ENCODE measurements at regions not wholly inside any gene's neighbourhood (a gene's known extent, or its start where the extent isn't known, plus 50 kb on each side); places are given as distances from the start of the nearest gene placed in this dataset.
"Not testable (repeated sequence)": the region's sequence is repeated elsewhere in the genome, so short reads cannot be mapped to it uniquely, and the experiment has no call there.

DNA sequence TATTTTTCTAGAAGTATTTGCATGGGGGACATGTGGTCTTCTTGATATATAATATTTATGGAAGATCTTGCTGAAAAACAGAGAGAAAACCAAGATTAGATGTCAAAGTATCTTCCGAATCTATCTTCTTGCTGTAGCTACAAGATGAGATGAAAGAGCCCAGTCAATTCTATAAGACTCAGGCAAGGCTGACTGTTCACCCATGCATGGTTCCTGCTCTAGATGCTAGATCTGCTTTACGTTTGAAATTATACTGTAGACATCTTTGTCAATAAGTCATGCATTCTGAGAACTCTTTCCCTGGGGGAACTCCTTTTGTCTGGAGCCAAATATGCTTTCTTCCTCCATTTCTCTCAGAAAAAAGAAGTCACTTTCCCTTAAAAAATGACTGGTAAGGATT lies 1292.0 kb downstream of the XPNPEP1 start:
- no peak for DNase-seq

DNA sequence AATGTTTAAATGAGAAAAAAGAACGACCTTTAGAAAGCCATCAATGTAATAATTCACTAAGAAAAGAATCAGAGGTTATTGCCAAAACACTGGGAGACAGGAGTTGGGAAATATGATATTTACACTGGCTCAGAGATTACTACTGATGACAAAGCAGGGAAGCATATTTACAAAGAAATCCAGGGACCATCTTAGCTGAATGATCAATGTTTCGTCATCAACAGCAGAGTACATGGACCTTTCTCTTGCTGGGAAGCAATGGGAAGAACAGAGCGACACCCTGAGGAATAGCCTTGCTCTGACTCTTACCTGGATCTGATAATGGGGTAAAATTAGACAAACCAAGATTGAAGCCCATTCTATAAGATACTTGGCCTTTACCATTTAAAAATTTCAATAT lies 1293.5 kb downstream of the XPNPEP1 start:
- no peak for DNase-seq

DNA sequence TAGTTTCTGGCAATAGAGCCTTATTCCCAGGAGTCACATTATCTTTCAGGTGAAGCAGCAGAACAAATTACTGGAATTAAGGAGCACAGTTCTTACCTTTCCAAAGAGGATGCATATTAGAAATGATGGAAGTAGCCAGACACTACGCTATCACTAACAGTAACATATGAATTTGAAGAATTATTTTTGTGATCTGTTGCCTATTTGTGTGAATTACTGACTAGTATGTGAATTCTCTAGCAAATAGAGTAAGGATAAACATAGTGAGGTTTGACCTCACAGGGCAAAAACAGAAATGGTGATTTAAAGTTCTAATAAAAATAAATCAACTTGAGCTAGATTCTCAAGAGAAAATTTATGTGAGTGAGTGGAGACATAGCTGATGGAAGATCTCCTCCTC lies 1299.3 kb downstream of the XPNPEP1 start:
- no peak for DNase-seq

DNA sequence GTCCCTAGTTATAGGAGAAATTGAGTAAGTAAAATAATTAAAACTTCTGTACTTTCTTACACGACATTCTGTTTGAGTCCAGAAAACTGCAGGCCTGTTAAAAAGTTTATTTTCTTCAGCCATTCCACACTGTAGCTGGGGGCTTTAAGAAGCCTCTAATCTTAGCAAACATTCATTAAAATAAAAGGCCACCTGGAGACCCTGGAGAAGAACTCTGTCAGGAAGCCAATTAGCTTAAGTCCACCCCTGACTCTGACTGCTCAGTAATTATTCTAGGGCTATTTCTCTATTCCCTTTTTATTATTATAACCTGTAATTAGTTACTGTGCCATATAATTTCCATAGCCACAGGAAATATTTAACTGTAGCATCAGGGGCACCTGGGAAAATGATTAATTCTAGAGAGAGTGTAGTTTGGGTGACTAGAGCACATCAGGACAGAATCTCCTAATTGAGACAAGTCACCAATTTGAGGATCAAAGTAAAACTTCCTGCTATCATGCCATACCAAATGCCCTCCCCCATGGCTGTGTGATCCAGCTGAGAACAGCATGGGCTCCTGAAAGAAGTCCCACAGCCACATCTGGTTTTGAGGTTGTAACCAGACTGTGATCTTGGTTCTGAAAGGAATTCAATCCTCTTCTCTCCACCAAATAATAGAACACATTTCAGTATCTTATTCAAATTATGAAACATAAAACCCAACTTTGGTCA lies 1302.3 kb downstream of the XPNPEP1 start:
- no peak for DNase-seq

DNA sequence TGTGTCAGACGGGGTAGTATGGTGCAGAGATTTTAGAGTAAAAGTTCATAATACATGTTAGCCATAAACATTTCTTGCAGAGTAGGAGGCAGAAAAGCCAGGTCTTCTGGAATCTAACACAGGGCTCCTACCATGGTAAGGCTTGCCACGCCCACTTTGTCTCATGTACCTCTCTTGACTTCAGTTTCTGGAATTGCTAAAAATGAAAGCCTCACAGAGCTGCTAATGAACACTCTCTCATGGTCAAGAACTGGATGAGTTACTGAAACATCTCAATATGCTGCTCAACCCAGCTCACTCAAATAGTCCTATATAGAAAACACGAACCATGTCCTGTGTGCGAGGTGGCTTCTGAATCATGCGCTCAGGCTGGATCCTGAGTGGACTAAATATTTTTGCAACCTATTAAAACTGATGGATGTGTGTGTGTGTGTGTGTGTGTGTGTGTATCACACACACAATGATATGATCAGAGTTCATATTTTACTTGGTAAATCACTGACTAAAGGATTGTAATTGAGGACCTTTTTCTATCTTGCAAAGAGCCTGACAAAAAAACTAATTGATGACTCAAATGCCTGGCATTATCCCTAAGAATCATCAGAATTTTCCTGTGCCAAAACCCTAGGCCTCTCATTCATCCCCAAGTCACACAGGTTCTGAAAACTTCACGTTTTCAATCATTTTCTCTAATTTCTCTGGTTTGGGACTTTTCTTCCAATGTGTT lies 1306.6 kb downstream of the XPNPEP1 start:
- DNase-seq = no peak

DNA sequence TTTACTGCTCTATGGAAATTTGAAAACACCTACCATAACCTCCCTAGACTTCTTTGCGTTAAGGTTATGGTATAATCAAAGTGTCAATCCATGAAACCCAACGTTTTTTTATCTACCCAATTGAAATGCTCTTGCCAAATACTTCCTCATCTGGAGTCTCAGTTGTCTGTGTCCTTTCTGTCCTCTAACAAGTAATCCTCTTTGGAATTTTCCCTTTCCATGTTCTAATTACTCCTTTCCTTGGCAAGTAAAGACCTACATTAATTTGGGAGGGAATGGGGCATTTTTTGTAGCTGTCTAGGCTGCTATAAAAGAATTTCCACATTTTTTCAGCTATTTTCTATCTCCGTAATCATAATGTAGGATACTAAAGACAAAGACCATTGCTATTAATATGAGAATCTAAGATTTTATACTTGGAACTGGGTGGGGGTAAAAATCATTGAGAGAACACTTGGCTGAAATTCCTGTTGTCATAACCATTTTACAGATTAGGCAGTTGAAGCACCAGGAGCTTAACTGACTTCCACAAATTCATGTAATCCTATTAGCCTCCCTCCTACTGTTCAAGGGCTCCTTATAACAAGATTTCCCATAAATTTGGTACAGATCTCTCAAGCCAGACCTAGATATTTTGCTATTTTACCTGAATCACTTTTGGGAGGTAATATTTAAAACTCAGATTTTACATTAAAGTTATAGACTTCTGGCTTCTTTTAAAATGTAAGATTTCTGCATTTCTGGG lies 1307.6 kb downstream of the XPNPEP1 start:
- no peak for DNase-seq

DNA sequence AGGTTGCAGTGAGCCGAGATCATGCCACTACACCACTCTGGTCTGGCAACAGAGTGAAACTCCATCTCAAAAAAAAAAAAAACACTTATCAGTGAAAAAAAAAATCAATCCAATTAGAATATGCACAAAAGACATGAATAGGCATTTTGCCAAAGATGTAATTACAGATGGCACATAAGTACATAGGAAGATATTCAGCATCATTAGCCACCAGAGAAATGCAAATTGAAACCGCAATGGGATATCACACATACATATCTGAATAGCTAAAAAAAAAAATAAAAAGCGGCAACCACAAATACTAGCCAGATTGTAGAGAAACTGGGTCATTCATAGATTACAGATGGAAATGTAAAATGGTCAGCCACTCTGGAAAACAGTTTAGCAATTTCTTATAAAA lies 1310.8 kb downstream of the XPNPEP1 start:
- no peak for DNase-seq

DNA sequence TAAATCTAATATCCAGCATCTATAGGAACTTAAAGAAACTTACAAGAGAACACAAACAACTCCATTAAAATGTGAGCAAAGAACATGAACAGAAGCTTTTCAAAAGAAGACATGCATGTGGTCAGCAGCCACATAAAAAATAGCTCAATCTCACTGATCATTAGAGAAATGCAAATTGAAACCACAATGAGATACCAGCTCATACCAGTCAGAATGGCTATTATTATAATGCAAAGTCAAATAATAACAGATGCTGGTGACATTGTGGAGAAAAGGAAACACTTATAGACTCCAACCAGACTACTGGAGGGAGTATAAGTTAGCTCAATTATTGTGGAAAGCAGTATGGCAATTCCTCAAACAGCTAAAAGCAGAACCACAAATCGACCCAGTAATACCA lies 1314.5 kb downstream of the XPNPEP1 start:
- no peak for DNase-seq

DNA sequence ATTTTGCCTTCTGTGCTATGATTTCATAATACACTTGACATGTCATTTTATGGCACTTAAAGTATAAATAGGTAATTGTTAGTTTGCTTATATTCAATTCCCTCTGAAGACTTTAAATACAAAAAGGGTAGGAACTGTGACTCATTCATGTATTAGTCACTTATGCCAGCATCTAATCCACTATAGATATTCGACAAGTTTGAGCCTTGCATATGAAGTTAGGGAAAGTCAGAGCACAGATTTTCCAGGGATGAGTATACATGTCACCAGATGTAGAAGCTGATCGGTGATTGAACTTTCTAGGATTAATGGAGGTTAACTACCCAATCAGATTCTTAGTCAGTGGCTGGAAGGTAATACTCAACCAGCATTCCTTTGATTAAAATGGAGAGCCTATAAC lies 1321.5 kb downstream of the XPNPEP1 start:
- DNase-seq = no peak

DNA sequence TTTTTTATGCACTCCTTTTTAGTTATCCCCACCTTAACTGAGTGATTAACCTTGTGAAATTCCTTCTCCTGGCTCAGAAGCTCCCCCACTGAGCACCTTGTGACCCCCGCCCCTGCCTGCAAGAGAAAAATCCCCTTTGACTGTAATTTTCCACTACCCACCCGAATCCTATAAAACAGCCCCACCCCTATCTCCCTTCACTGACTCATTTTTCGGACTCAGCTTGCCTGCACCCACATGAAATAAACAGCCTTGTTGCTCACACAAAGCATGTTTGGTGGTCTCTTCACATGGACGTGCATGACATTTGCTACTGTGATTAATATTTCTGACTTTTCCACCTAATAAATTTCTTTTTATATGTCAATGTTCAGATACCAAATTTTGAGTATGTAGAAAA lies 1322.8 kb downstream of the XPNPEP1 start:
- not testable (repeated sequence) for DNase-seq

DNA sequence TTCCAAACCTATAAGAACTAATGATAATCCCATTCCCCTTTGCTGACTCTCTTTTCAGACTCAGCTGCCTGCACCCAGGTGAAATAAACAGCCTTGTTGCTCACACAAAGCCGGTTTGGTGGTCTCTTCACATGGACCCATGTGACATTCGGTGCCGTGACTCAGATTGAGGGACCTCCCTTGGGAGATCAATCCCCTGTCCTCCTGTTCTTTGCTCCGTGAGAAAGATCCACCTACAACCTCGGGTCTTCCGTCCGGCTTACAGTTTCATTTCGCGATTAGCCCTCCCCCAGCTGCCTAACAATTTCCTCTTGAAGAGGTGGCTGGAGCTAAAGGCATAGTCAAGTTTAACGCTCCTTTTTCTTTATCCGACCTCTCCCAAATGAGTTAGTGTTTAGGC lies 1324.0 kb downstream of the XPNPEP1 start:
- DNase-seq = not testable (repeated sequence)

DNA sequence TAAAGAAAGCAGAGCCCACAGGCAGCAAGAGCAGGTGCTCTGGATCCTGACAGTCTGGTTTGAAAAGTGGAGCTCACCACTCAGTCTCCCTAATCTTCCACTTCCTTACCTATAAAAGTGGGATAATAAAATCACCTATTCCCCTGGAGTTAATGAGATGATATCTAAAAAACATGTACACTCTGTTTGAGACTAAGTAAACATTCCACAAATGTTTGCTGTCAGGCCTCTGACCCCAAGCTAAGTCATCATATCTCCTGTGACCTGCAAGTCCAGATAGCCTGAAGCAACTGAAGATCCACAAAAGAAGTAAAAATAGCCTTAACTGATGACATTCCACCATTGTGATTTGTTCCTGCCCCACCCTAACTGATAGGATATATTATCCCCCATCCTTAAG lies 1324.5 kb downstream of the XPNPEP1 start:
- DNase-seq = no peak

DNA sequence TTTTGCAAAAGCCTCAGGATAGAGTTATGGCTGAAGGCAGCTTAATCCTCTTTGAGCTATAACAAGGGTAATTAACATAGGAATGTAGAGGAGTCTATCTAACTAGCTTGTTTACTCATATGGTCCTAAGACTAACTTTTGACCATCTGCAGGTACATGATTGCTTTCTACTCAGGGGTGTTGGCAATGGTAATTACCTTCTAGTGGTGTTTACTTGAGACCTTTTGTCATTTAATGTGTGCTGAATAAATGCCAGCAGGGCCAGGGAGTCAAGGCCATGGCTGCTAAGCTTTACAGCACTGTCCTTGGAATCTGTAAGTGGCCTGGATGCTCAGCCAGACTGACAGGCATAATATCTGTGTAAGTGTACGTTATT lies 1325.0 kb downstream of the XPNPEP1 start:
- no peak for DNase-seq

DNA sequence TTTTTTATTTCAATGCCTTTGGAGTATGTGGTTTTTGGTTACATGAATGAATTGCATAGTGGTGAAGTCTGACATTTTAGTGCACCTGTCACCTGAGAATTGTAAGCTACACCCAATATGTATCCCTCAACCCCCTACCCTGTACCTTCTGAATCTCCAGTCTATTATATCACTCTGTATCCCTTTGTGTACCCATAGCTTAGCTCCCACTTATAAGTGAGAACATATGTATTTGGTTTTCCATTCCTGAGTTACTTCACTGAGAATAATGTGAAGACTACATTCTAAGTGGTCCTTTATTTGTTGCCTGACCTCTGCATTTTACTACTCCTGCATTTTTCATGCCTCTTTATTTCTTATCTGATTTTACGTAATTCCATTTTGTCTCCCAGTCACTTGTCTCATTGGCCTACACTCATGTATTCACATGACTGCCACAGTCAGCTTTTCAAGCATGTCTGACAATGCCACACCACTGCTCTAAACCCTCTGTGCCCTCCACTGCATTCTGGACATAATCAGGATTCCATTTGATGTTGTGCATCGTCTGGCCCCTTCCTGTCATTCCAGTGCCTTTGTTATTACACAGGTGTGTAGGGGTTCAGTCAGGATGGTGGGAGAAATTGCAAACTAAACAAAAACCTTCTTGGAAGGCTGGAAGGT lies 1325.5 kb downstream of the XPNPEP1 start:
- no peak for DNase-seq

DNA sequence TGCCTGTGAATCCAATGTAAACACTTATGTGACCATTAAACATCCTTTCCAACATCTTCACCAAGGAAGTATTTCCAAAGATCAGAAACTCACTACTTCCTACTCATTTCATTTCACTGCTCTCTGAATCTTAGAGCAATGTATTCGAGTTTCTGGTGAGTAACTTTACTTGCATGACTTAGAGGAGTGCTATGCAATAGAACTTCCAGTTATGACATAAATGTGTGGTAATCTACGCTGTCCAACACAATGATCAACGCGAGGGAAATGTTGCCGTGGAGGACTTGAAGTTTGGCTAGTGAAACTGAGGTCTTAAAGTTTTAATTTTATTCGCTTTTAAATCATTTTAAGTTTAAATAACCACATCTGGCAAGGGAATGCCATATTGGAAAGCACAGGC lies 1326.3 kb downstream of the XPNPEP1 start:
- no peak for DNase-seq

DNA sequence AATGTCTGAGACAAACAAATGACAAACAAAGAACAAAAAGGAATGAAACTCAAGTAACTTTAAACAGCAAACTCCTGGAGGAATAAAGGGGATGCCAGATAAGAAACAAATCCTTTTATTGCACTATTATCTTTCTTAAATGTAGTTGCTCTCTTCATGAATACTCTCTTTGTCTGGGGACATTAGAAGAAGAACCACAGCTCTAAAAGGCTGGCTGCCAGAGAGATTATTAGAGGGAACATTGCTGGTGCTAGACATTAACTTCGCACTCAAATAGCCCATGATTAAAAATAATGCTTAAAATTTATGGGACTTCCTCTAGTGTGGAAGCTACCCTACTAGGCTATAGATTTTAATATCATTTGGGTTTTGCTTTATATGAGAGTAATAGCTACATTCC lies 1330.4 kb downstream of the XPNPEP1 start:
- DNase-seq = no peak

DNA sequence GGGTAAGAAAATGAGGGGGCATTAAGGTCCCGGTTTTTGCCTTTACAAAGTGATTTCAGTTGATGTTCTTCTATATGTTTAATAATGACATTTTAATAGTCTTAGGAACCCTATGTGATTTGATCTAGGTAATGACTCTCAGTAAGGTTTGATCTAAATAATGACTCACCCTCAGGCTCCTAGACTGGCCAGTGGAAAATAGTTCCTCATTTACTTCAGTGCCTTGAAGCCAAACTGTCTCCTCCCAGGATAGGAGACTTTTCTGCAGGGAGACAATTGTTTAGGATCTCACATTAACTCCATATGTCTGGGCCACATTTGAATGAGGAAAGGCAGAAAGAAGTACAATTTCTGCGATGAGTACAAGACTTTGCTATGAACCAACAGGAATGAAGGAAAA lies 1331.9 kb downstream of the XPNPEP1 start:
- no peak for DNase-seq

DNA sequence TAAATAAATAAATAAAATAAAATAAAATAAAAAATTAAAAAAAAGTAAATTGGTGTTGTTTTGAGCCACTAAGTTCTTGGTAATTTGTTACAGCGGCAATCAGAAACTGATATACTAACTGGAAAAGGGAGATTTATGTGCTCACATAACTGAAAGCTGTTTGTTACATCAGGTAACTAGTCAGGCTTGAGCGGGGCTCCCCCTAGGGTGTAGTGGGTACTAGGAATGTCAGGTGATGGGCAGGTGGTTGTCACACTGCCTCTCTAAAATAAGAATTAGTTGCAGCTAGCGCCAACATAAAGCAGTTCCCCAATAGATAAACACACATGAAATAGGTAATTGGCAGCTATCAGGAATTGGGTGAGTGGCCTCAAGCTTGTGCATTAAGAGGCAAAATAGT lies 1336.9 kb downstream of the XPNPEP1 start:
- no peak for DNase-seq

DNA sequence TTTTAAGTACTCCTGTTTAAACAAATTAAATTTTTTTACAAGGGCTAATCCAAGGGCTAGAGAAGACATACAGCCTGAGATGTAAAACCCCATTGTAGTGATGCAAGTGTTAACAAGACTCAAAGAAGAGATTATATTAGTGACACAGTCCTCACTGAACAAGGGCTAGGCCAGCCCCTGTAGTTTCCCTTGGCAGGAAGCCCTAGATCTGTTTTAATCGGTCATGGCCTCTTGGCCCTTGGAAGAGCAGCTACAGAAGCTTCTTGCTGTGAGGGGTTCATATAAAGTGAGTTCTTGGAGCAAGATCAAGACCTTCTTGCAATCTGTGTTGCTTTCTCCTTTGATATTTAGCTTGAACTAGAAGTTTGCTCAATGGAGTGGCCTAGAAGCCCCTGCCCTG lies 1339.4 kb downstream of the XPNPEP1 start:
- no peak for DNase-seq

DNA sequence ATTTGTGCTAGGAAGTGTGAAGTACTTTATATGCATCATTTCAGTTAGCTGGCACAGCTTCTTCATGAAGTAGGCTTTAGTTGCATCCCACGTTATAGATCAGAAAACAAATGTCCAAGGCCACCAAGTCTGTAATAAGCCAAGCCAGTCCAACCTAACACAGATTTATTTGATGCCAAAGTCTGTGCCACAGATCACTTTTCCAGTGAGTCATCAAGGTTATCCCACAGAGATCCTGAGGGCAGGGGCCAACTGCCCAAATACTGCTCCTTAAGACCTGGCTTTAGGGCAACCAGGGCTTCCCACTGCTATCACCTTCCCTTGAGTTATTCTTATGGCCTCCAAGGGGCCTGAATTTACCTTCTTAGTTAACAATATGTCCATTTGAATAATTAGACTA lies 1340.4 kb downstream of the XPNPEP1 start:
- DNase-seq = no peak

DNA sequence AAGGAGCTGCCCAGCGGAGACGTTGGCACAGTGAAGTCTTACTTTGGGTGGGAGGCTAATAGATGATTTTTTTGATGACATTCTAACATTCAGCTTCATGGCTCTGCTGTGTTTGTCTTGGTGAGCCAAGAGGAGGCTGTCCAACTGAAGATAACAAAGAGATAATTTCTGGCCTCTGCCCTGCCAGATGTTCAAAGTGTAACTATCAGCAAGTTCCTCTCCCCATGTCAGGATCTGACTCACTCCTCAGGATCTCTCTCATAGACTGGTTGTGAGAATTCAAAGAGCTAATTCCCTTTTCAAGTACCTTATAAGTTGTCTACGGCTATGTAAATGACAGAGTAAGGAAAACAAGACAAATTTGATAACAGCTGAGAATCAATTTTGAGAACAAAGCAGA lies 1340.9 kb downstream of the XPNPEP1 start:
- no peak for DNase-seq

DNA sequence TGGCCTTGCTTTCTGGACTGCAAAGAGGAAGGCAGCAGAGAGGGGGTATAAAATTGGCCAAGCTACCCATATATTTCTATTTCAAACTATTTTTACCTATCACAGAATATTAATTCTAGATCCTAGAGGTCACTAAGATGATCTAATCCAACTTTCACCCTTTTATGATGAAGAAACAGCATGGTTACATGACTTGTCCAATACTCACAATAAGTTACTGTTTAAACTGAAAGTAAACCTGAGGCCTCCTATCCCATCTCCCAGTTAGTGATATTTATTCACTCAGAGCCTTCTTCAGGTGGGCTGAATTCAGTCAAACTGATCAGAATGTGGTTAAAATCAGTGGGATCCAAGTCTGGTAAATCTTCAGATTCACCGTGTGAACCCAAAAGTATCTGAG lies 1345.1 kb downstream of the XPNPEP1 start:
- no peak for DNase-seq

DNA sequence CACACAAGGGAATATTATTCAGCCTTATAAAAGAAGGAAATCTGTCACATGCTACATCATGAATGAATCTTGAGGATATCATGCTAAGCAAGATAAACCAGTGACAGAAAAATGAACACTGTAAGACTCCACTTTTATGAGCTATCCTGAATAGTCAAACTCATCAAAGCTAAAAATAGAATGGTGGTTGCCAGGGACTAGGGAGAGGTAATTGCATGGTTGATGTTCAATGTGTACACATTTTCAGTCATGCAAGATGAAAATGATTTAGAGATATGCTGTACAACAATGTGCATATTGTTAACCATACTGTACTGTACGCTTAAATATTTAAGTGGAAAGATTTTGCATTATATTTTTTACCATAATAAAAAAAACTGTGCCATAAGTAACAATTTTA lies 1349.1 kb downstream of the XPNPEP1 start:
- DNase-seq = no peak

DNA sequence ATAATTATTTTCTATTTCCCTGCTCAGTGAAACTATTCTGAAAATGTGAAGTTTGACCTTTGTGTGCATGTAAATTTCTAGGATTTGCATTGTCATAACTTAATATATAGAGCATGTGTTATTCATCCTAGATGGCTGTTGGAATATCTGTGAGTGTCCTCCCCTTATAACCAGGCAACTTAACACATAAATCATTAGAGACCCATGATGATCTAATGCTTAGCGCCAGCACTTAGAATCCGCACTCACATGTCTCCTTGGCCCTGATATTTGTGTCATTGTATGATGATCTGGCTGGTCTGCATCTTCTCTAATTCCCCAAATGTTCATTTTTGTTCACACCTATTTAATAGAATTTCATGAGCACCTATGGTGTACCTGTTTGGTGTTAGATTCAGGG lies 1354.5 kb downstream of the XPNPEP1 start:
- no peak for DNase-seq
